SK-N-SH (cell line): ENCODE measurements at regions not wholly inside any gene's neighbourhood (a gene's known extent, or its start where the extent isn't known, plus 50 kb on each side); places are given as distances from the start of the nearest gene placed in this dataset.

ENCODE experiments used
- CTCF ChIA-PET: fragments of 300-600, 350-600 bp; formaldehyde crosslinking; extraction: SDS; loops from one replicate; lab custom pipeline; 2021; lab: Yijun Ruan, JAX
- POLR2A ChIA-PET: fragments of 350-600 bp; sonication (Branson Sonifier 250); formaldehyde crosslinking; extraction: SDS; loops from one replicate; lab custom pipeline; 2020; ENCODE audit warnings: antibody characterized with exemption, inconsistent platforms; lab: Yijun Ruan, JAX
- DNase-seq: peaks from one replicate; pipeline ENCODE4 v3.0.0; 2012
- H2AFZ ChIP-seq: fragments of 200-600 bp; sonication (generic); 2 replicates; pipeline ENCODE4 v1.8.1; 2016; ENCODE audit warnings: antibody characterized with exemption, mild to moderate bottlenecking, low read depth
- H3F3A ChIP-seq: fragments of 200-600 bp; sonication (generic); replicated peaks from 2 replicates; pipeline ENCODE3; 2016; ENCODE audit warnings: antibody characterized with exemption, mild to moderate bottlenecking; ENCODE audit not compliant: insufficient read depth
- H3K27ac ChIP-seq, 2 experiments: fragments of 200-500 bp in 1 of 2; fragments of 200-600 bp in 1 of 2; sonication (Bioruptor generic) in 1 of 2; sonication (generic), shearing (Covaris generic) in 1 of 2; 2 replicates each; pipeline versions ENCODE4 v1.5.1 to v1.6.1; 2014 to 2016; ENCODE audit warnings: low read depth in 2 of 2, inconsistent platforms in 1 of 2, low read length in 1 of 2, mild to moderate bottlenecking in 1 of 2, mixed read lengths in 1 of 2
- H3K27me3 ChIP-seq: fragments of 200-600 bp; sonication (generic), shearing (Covaris generic); 2 replicates; pipeline ENCODE4 v1.6.1; 2016; ENCODE audit warnings: mixed run types; ENCODE audit not compliant: insufficient read depth
- H3K36me3 ChIP-seq, 2 experiments: fragments of 200-500 bp in 1 of 2; fragments of 200-600 bp in 1 of 2; sonication (Bioruptor generic) in 1 of 2; sonication (generic) in 1 of 2; replicated peaks in 1 of 2; 2 replicates each; pipeline versions ENCODE3 to v1.5.1; 2014 to 2016; ENCODE audit warnings: low read length in 1 of 2, mild to moderate bottlenecking in 1 of 2; ENCODE audit not compliant: insufficient read depth in 2 of 2, control insufficient read depth in 1 of 2
- H3K4me1 ChIP-seq, 2 experiments: fragments of 200-500 bp in 1 of 2; fragments of 200-600 bp in 1 of 2; sonication (Bioruptor generic) in 1 of 2; sonication (generic), shearing (Covaris generic) in 1 of 2; 2 replicates each; pipeline versions ENCODE4 v1.5.1 to v1.6.1; 2014 to 2016; ENCODE audit warnings: low read depth in 1 of 2, low read length in 1 of 2, mixed run types in 1 of 2; ENCODE audit not compliant: insufficient read depth in 2 of 2, control insufficient read depth in 1 of 2
- H3K4me2 ChIP-seq: fragments of 200-600 bp; sonication (generic), shearing (Covaris generic); 2 replicates; pipeline ENCODE4 v1.6.1; 2017; ENCODE audit warnings: mixed run types
- H3K4me3 ChIP-seq, 2 experiments: fragments of 200-500 bp in 1 of 2; fragments of 200-600 bp in 1 of 2; sonication (Bioruptor generic) in 1 of 2; sonication (generic), shearing (Covaris generic) in 1 of 2; 2 replicates each; pipeline versions ENCODE4 v1.5.1 to v1.8.1; 2014 to 2016; ENCODE audit warnings: low read depth in 2 of 2, inconsistent platforms in 1 of 2, low read length in 1 of 2, mild to moderate bottlenecking in 1 of 2, mixed read lengths in 1 of 2, moderate library complexity in 1 of 2
- H3K79me2 ChIP-seq: fragments of 200-600 bp; sonication (generic); 2 replicates; pipeline ENCODE4 v1.8.1; 2017; ENCODE audit warnings: mild to moderate bottlenecking; ENCODE audit not compliant: insufficient read depth
- H3K9ac ChIP-seq: fragments of 200-600 bp; sonication (generic); 2 replicates; pipeline ENCODE4 v1.6.1; 2017; ENCODE audit warnings: mixed run types
- H3K9me2 ChIP-seq: fragments of 200-600 bp; sonication (generic); 2 replicates; pipeline ENCODE4 v1.6.1; 2017; ENCODE audit warnings: mixed run types
- H3K9me3 ChIP-seq: fragments of 200-600 bp; sonication (generic); 2 replicates; pipeline ENCODE4 v1.6.1; 2017; ENCODE audit warnings: mixed run types, mild to moderate bottlenecking, moderate library complexity
- H4K20me1 ChIP-seq: fragments of 200-600 bp; sonication (generic); 2 replicates; pipeline ENCODE4 v1.6.1; 2017; ENCODE audit warnings: mild to moderate bottlenecking, mixed run types; ENCODE audit not compliant: insufficient read depth
- CTCF ChIP-seq: fragments of 200-600 bp; sonication (generic); IDR thresholded peaks from 2 replicates; pipeline ENCODE4 v1.6.1; 2017; ENCODE audit warnings: antibody characterized with exemption, mild to moderate bottlenecking, moderate library complexity
- ELF1 ChIP-seq: IDR thresholded peaks from 2 replicates; pipeline ENCODE4 v1.4.0; 2012
- FOXM1 ChIP-seq: IDR thresholded peaks from 2 replicates; pipeline ENCODE4 v1.4.0; 2012; ENCODE audit warnings: low read depth, mild to moderate bottlenecking
- NRF1 ChIP-seq: IDR thresholded peaks from 2 replicates; pipeline ENCODE4 v1.6.1; 2012; ENCODE audit warnings: low read depth, mild to moderate bottlenecking, low read length
- PBX3 ChIP-seq: IDR thresholded peaks from 2 replicates; pipeline ENCODE4; 2012
- POLR2AphosphoS5 ChIP-seq: IDR thresholded peaks from 2 replicates; pipeline ENCODE4 v1.6.1; 2012; ENCODE audit warnings: low read depth, low read length
- RCOR1 ChIP-seq: fragments of 150-350 bp; IDR thresholded peaks from 2 replicates; pipeline ENCODE4 v1.6.1; 2017; ENCODE audit warnings: antibody characterized with exemption, low read length
- YY1 ChIP-seq: IDR thresholded peaks from 2 replicates; pipeline ENCODE4 v1.4.0; 2012; ENCODE audit warnings: low read depth, mild to moderate bottlenecking
- WGBS: methylation state at CpG from one replicate; pipeline ENCODE4 v1.1.6; 2017; ENCODE audit warnings: low lambda C conversion rate; 5-methylcytosine and 5-hydroxymethylcytosine counted together

DNA sequence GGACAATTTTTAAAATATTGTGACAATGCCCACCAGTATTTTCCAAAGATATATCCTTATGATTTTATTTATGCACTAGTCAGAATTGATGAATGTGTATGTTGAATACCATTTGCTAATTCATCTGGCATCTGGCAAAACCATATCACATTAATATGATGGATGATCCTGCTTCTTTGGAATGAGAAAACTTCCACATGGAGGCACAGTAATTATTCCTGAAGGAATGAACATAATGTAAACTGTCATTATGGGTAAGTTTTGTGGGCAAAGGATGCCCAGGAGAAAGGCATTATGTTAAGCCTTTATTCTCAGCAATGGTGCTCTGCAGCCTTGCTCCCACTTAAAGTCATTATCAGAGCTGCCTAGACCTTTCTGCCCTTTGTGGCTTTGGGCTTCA is 113.0 kb upstream of the MME start (continued):
- TF ChIP-seq CTCF: no peak
- no peak for TF ChIP-seq YY1
- peak; percentile 96 for TF ChIP-seq FOXM1
- no peak for TF ChIP-seq ELF1

DNA sequence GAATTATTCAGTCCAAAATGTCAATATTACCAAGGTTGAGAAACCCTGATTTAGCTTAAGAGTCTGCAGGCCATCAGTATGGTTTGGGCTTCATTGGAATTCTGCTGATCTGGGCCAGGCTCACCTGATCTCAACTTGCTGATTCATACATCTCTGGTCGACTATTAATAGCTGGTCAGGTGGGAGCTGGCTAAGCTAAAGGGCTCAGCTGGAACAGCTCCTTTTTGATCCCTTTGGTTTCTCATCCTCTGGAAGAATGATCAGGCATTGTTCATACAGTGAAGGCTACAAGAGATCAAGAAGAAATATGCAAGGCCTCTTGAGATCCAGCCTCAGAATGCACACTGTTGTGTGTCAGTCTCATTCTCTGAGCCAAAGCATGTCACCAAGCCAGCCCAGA is 123.3 kb upstream of the MME start:
- H3K4me2 ChIP-seq: no peak overlapping the region
- H3K36me3 ChIP-seq: no peaks in the 10 kb centered on the region
- POLR2A ChIA-PET: no interaction called here
- TF ChIP-seq RCOR1 (no peak), PBX3 (0 out of 2 replicates have a peak, but pooled peaks have one; percentile 7)
- 0% methylated on average over 1 of the region's 1 CpG for WGBS
- H3K4me1 ChIP-seq: no peaks in the 10 kb centered on the region
- no peak overlapping the region for H2AFZ ChIP-seq
- no peaks in the 10 kb centered on the region for H4K20me1 ChIP-seq
- no peak overlapping the region for H3K4me3 ChIP-seq
- CTCF ChIA-PET: interaction anchor here (0.9 to 1.8 kb wide), 2 partner anchors 340 to 366 kb away, joined by 3 to 7 read pairs; no protein-coding TSS in a partner anchor
- H3F3A ChIP-seq: no peaks in the 10 kb centered on the region
- H3K27ac ChIP-seq: no peak overlapping the region
- H3K27me3 ChIP-seq: no peaks in the 10 kb centered on the region
- H3K9ac ChIP-seq: no peak overlapping the region
- H3K79me2 ChIP-seq: no peaks in the 10 kb centered on the region
- no peaks in the 10 kb centered on the region for H3K9me2 ChIP-seq
- H3K9me3 ChIP-seq: no peaks in the 10 kb centered on the region
- DNase-seq: no peak

- Histone ChIP-seq H3K4me2 (no peak overlapping the region), H3K9me3 (peaks cover 6% of the 10 kb centered on the region; the same call in 1 of the 2 replicates), H3K9me2 (no peaks in the 10 kb centered on the region), H3K79me2 (no peaks in the 10 kb centered on the region), H4K20me1 (no peaks in the 10 kb centered on the region), H3K36me3 (no peaks in the 10 kb centered on the region), H3K4me3 (no peak overlapping the region), H3F3A (no peaks in the 10 kb centered on the region), H3K27ac (no peak overlapping the region), H3K27me3 (no peaks in the 10 kb centered on the region), H2AFZ (no peak overlapping the region), H3K4me1 (no peaks in the 10 kb centered on the region), H3K9ac (no peak overlapping the region)
- CTCF ChIA-PET: interaction anchor here (0.9 to 1.8 kb wide), 2 partner anchors 341 to 367 kb away, joined by 3 to 7 read pairs; no protein-coding TSS in a partner anchor
- POLR2A ChIA-PET: no interaction called here
- DNase-seq: no peak
- TF ChIP-seq NRF1 (no peak), POLR2AphosphoS5 (no peak)
- 80% methylated on average over 2 of the region's 2 CpGs for WGBS
Observed at GRCh38 chr3:154955907-154956533, 124.1 kb upstream of the MME start.
